ENCODE measurements at regions not wholly inside any gene's neighbourhood (a gene's known extent, or its start where the extent isn't known, plus 50 kb on each side); places are given as distances from the start of the nearest gene placed in this dataset.

GRCh38 chr5:68450245-68450852 lies 234.8 kb downstream of the PIK3R1 start:
- DNase-seq (ENCODE audit: low spot score), result no peak

- no peak for DNase-seq (ENCODE audit: low spot score)
Observed at GRCh38 chr5:68452286-68452685, 236.7 kb downstream of the PIK3R1 start.

GRCh38 chr5:68454172-68454571 lies 238.6 kb downstream of the PIK3R1 start:
- no peak for DNase-seq (ENCODE audit: low spot score)

DNA sequence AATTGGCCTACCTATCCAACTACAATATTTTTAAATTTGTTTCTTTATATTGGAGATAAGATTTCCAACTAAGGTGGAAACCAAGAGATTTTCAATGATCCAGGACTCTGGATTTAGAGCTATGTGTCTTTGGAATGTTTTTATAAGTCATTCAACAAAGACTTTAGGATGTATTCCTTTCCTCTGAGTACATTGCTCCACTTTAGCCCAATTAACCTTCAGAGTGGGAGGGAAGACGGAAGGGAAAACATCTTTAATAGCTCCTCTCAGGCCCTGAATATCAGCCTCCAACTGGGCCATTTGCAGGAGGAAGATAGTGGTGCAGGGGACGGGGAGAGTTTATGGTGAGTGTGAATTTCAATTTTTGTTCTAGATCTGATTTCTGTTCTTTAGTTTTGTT lies 239.2 kb downstream of the PIK3R1 start:
- no peak for DNase-seq (ENCODE audit: low spot score)

- DNase-seq (ENCODE audit: low spot score), result no peak
Observed at GRCh38 chr5:68455216-68455615, 239.7 kb downstream of the PIK3R1 start.

DNA sequence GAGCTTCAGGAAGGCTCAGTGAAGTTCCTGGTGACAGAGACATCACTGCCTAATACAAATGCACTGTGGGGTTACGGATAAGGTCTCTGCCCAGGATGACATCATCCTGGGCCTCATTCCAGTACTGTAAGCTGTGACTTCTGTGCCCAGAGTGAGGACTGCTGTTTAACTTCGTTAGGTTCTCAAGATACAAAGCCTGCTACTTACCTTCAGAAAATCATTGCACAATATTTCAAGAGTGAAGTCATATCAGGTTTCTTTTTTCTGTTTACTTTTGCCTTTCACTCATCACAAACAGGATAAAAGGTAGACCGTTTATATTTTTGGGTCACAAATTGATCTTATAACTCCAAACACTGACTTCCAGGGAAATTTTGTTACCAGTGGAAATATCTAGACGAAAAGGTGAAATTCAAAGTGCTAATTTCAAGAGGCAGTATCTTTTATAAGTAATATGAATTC lies 241.2 kb downstream of the PIK3R1 start:
- DNase-seq (ENCODE audit: low spot score), result no peak

- no peak for DNase-seq (ENCODE audit: low spot score)
Observed at GRCh38 chr5:68457285-68457684, 241.7 kb downstream of the PIK3R1 start.

DNA sequence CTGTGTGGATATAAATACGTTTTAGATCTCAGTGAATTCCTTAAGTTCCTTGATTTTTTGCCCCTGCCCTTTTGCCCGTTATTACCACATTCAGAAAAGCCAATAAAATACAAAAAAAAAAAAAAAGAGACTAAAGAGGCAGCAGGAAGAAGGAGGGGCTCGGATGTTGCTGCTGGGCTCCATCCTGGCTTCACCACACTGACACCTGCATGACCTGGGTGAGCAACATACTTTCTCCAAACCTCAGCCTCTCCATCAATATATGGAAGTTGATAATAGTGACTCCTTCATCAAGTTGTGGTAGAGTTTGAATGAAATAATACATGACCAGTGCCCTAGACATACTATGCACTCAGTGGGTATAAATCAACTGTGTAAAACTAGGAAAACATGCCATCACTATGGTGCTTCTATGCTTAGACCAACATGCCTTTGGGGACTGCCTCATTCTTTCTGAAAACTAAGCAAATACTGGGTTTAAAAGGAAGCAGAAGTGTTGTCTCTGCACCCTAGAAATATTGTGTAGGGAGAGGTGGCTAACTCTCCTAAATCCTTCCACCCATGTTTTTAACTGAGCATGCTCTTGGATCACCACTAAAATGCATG lies 243.0 kb downstream of the PIK3R1 start:
- DNase-seq (ENCODE audit: low spot score), result no peak

- DNase-seq (ENCODE audit: low spot score), result no peak
Observed at GRCh38 chr5:68459093-68459809, 243.7 kb downstream of the PIK3R1 start.

DNA sequence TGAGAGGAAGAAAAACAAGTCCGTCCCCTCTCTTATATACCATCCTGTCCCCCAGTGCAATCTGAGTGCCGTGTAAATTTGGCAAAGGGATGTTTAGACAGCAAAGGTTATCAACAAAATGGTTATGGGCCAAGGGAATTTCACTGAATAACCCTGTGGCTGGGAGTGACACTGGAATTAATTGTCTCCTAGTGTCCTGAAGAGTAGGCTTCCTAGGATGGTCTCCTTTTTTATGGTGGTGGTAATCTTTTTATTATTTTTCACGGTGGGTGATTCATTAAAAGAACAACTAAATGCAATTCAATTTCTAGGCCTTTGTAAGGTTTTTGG lies 244.2 kb downstream of the PIK3R1 start:
- no peak for DNase-seq (ENCODE audit: low spot score)

DNA sequence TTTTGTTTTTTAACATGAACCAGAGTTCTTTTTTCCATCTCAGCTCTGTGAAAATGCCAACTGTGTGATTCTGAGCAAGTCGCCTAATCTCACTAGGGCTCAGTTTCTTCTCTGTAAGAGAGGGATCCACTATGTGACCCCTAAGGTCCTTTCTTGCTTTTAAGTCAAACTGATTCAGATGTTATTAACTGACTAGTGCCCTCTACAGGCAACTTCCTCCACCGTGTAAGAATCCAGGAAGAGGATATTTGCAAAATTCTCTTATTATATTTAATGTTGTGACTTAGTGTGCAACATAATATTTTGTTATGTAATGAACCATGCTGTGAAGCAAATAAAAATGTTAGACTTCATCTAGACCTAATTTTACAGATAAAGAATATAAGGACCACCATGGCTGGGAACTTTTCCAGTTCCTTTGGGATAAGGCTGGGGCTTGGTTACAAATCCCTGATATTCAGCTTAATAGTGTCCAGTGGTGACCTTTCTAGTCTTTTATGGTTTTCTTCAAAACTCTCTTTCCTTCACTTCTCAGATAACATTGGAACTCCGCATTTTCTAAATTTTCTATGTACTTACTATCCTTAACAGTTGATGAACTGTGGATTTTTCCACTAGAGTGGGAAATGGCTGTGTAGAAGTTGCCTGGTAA lies 244.7 kb downstream of the PIK3R1 start:
- peak; percentile 54 for DNase-seq (ENCODE audit: low spot score)

GRCh38 chr5:68463606-68464005 lies 248.1 kb downstream of the PIK3R1 start:
- DNase-seq (ENCODE audit: low spot score), result no peak

GRCh38 chr5:68464424-68464823 lies 248.9 kb downstream of the PIK3R1 start:
- DNase-seq (ENCODE audit: low spot score), result peak; percentile 79

GRCh38 chr5:68465133-68465532 lies 249.6 kb downstream of the PIK3R1 start:
- DNase-seq (ENCODE audit: low spot score), result peak; percentile 35

DNA sequence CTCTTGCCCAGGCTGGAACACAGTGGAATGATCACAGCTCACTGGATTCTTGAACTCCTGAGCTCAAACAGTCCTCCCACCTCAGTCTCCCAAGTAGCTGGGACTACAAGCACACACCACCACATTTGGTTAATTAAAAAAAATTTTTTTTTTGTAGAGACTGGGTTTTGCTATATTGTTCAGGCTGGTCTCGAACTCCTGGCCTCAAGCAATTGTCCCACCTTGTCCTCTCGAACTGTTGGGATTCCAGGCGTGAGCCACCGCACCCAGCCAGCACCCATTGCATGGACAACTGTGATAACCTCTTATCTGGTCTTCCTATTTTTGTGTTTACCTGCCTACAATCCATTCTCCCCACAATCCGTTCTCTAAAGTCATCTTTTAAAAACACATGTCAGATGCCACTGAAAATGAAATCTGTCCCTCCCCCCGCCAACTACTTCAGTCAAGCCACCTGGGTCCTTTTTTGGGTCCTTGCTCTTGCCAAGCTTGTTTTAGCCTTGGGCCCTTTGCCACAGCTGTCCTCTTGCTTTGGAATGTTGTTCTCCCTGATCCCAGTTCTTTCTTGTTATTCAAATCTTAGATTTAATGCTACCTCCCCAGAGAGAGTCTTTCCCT lies 250.5 kb downstream of the PIK3R1 start:
- DNase-seq (ENCODE audit: low spot score), result no peak

- no peak for DNase-seq (ENCODE audit: low spot score)
Observed at GRCh38 chr5:68467208-68467607, 251.7 kb downstream of the PIK3R1 start.

DNA sequence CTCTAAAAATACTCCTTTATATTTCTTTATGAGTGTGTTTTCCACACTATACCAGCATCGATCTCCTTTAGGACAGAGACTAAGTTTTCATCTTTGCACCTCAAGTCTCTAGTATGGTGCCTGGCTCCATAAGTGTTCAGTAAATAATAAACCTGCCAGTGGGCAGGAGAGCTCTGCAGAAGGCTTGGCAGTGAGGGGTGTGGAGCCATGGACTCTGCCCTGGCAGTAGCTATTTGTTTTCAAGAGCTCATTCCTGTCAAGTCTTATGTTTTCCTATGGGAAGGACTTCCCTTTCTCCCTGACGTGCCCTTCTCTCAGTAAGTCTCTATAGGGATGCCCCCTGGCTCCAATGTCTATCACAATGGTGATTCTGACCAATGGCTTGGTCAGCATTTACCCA lies 252.2 kb downstream of the PIK3R1 start:
- DNase-seq (ENCODE audit: low spot score), result no peak

- no peak for DNase-seq (ENCODE audit: low spot score)
Observed at GRCh38 chr5:68468322-68468721, 252.8 kb downstream of the PIK3R1 start.

- no peak for DNase-seq (ENCODE audit: low spot score)
Observed at GRCh38 chr5:68475476-68475983, 260.0 kb downstream of the PIK3R1 start.

- DNase-seq (ENCODE audit: low spot score), result no peak
Observed at GRCh38 chr5:68476854-68477253, 261.3 kb downstream of the PIK3R1 start.

GRCh38 chr5:68478301-68479095 lies 262.9 kb downstream of the PIK3R1 start:
- no peak for DNase-seq (ENCODE audit: low spot score)

- no peak for DNase-seq (ENCODE audit: low spot score)
Observed at GRCh38 chr5:68479524-68479923, 264.0 kb downstream of the PIK3R1 start.

Data from activated CD4-positive, alpha-beta T cell treated with anti-CD3 and anti-CD28 coated beads, Interleukin-2, Interleukin-4, amounts not matched to agents 100 ng/mL and 50 ng/mL, durations not matched to agents 16 hours and 8 hours (primary cell).